Stimulated activated CD4-positive, alpha-beta T cell treated with anti-CD3 and anti-CD28 coated beads, Interleukin-15, amount 100 ng/mL, for 48 hours (primary cell): ENCODE measurements at regions not wholly inside any gene's neighbourhood (a gene's known extent, or its start where the extent isn't known, plus 50 kb on each side); places are given as distances from the start of the nearest gene placed in this dataset.
"Not testable (repeated sequence)": the region's sequence is repeated elsewhere in the genome, so short reads cannot be mapped to it uniquely, and the experiment has no call there.

Source experiments
- DNase-seq, 2 donors: peaks; one replicate each; pipeline ENCODE4 v3.0.0-alpha.2; 2020; ENCODE audit warnings: low read depth in 2 of 2

DNA sequence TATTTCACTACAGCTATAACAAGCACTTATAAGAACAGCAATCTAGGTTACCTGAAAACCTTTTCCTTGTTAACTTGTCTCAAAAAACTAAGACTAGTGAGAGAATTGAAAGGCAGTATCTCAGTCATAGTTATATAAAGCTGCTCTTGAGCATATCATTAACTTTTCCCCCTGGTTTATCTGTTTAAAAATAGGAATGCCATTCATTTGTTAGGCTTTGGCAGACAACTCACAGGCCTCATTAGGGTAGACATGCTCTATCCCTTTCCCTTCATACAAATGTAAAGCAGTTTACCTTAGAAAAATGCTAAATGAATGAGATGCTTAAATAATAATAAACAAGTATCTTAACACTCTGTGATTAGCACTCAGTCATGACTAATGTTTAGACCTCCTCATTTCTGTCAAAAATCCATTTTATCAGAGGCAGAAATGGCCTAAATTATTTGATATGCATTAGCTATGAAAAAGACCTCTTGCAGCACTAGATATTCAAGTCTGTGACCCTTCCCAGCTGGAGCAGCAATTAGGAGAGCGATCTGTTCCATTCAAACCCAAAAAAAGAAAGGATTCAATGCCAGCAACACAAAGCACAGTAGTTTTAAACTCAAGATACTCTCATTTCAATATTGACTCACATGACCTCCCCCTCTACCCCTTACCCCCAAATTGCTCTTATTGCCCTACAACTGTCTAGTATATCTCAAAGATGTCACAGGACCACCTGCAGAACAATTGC, 1578.8 kb upstream of the WWC1 start:
- DNase-seq, result no peak

DNA sequence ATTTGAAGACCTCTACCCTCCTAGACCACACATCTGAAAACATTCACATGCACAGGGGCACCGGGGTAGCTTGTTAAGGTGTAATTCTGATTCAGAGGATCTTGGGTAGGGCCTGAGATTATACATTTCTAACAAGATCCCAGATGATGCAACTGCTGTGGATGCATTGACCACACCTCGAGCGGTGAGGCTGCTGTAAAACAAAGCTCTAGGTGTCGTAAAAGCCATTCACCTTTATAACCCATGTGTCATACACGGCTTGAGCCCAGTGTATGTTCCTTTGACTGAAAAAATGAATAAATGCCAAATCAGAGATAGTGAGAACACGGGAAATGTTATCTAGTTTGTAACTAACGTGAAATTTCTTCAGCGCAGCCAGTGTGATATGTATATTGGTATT, 1578.2 kb upstream of the WWC1 start:
- no peak for DNase-seq

DNA sequence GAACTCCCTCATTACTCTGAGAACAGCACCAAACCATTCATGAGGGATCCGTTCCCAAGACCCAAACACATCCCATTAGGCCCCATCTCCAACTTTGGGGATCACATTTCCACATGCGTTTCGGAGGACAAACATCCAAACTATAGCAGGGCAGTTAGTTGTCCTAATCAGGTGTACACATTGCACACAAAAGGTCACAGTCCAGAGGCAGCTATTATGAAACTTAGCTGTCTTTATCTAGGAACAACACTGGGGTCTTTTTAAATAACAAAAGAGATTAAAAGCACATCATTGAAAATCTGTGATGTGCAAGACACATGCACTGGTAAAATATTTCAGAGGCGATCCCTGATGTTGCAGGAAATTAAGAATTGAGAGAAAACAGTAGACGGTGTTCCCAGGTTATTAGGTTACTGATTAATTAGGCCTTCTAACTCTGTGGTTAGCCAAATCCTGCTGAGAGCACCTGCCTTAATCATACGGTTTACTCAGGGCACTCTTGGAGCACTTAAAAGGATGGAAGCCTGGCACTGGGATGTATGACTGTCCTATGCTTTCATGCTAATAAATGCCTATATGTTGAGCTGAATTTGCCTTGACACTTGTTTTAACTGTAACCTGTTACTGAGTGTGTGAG, 1574.5 kb upstream of the WWC1 start:
- no peak for DNase-seq

DNA sequence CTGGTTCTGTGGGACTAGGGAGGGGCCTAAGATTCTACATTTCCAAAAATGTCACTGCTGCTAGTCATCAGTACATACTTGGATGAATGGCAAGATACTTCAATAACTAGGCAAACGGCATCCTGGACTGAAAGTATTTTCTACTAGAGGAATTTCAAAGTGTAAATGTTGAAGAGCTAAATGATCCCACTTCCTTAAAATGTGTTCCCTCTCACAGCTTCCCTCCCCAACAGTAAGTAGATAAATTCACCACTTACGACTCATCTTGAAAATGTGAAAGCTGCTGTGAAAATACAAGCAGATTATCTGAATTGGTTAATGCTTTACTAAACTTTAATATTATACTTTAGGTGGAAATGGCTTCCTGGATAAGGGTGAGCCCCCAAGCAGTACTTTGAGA, 1571.5 kb upstream of the WWC1 start:
- DNase-seq, result no peak

DNA sequence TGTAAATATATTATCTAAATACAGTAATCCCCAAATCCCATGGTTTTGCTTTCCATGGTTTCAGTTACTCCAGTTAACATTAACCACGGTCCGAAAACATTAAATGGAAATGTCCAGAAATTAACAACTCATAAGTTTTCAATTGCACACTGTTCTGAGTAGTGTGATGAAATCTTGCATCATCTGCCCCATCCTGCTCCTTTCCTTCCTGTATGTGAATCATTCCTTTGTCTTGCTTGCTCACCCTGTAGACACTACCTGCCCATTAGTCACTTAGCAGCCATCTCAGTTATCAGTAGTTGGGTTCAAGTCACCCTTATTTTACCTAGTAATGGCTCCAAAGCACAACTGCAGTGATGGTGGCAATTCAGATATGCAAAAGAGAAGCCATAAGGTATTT, 1568.5 kb upstream of the WWC1 start:
- no peak for DNase-seq

DNA sequence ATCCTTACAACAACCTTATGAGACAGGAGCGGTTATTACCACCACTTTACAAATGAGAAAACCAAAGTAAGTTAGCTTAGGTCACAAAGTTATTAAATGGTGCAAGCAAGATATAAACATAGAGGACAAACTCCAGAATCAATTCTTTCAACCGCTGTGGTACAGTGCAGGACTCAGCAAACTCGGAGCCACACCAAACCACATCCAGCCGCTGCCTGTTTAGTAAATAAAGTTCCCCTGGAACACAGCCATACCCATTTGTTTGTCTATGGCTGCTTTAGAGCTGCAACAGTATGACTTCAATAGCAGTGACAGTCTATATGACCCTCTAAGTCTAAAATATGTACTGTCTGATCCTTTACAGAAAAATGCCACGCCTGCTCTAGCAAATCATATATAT, 1567.2 kb upstream of the WWC1 start:
- DNase-seq, result no peak

DNA sequence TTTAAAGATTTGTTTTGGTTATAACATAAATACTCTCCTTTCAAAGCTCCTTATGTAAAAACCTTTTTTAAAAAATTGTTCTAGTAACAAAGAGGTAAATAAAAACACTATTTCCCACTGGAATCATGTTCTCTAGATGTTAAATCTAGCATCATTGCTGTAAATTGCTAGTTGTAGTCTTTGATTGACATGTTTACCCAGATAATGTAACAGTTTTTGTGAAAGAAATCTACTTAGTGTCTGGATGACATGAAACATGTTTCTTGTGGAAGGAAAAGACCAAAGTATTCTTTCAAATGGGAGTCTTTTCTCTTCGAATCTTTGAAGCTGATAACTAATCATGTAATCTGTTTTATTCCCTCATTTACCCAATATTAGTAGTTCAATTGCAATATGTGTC, 1565.9 kb upstream of the WWC1 start:
- DNase-seq, result no peak

DNA sequence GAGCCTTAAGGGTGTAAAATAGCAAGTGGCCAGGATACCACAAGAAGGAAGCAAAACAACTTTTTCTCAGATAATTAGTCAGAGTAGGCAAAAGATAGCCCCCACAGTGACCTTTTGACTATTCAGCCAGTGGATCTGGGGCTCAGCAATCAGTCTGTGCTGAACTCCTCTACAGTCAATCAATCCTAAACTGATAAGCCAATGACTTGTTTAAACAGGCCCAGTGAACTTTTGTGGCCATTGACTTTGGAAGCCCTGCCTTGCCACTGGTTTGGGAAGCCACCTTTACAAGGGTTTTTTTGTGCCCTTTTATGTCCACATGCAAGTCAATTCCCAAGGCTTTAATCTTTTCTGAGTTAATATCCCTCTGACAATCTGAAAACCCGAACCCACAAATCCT, 1565.0 kb upstream of the WWC1 start:
- DNase-seq, result no peak

DNA sequence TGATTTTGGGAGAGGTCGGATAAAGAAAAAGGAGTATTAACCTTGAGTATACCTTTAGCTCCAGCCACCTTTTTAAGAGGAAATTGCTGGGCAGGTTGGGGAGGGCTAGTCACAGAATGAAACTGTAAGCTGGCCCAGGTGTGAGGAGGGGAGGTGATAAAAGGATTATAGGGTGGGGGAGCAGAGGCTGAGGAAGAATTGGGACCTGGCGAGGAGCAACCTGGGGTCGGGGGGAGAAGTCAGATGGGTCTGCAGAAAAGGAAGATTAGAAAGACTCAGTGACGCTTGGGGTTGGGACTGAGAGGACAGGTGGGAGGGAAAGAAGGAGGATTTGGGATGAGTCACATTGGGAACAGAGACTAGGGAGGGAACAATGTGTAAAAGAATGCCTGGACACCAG, 1548.5 kb upstream of the WWC1 start:
- not testable (repeated sequence) for DNase-seq

DNA sequence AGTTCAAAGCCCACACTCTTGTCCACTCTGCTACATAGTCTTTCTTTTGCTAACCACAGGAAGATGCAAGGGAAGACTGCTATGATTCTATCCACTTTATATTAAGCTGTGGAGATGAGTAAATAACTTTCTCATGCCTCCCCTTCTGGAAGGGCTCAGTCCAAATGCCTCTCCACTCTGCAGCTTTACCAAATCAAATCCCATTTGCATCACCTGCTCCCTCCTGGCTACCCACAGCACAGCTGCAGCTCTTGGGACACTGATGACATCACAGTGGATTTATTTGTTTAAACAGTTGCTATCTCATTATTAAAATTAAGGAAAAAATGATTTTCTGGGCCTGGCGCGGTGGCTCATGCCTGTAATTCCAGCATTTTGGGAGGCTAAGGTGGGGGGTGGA, 1544.9 kb upstream of the WWC1 start:
- DNase-seq, result no peak

DNA sequence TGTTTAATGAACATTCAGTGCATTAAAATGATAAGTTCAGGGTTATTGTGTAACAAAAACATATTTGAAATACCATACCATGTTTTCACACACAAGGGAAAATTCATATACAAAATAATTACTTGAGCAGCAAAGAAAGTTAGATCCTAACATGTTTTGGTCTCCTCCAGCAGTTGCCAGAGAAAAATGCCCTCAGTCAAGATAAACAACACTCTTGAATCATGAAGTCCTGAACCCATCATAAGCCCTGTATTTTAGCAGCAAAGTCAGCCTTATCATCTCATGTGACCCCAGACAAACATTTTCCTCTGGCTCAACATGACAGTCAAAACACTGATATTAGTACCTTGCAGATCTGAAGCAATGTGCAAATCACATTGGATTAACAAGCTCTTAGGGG, 1541.1 kb upstream of the WWC1 start:
- DNase-seq, result no peak

DNA sequence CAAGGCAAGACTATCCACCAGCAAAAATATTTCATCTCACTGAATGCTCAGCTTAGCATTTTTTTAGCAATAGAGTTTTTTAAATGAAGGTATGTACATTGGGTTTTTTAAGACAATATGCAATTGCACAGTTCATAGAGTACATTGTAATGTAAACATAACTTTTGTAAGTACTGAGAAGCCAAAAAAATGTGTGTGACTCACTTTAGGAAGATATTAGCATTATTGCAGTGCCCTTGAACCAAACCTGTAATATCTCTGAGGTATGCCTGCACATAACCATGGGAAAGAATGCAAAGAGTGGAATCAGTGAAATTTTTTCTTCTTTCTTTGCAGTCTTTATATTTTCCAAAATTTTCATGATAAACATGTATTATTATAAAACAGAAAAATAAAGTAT, 1533.3 kb upstream of the WWC1 start:
- no peak for DNase-seq

DNA sequence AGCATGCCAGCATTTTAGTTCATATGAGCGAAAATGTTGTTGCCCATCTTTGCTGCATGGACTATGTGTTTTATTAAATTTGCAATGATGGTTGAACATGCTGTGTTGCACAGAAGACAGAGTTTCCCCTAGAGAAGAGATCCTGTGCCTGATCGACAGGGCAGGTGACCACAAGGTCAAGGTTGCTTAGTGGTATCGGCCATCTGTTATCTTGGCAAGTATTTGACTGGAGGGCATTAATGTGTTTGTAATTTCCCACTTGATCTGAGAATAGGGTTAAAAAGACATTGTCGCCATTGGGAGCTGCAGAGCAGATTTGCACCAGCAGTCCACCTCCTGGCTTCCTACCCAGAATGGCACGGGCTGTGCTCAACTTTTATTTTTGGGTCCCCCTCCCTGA, 1523.6 kb upstream of the WWC1 start:
- DNase-seq, result no peak

DNA sequence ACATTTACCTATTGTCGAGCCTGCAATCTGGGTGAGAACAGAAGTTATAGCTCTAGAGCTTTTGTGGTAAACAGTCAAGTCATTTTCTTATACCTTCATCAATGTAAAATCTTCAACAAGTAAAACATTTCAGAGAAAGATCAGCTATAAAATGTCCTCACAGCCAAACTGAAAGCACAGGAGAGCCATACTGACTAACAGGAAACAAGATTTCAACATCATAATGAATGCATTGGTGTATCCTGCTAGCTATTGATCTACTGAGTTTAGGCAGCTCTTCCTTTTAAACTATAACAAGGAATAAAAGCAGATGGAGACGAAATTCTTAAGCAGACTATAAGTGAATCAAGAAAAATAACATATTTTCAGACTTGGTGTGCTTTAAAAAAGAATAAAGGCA, 1522.9 kb upstream of the WWC1 start:
- no peak for DNase-seq

DNA sequence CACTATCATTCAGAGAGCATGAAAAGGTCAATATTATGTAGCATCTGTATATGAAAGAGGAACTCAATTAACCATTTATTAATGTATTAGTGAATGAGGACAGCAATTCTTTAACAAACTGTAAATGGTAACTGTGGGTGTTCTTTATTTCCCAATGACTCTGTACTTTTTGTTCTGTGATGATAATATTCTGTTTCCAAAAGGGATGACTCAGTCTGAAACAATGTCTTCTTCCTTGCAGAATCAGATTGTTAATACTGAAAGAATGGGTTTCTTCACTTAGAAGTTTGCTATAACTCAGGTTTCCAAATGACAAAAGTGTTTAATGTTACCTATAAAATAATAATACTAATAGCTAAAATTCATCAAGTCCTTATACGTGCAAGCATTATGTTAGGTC, 1518.7 kb upstream of the WWC1 start:
- no peak for DNase-seq

DNA sequence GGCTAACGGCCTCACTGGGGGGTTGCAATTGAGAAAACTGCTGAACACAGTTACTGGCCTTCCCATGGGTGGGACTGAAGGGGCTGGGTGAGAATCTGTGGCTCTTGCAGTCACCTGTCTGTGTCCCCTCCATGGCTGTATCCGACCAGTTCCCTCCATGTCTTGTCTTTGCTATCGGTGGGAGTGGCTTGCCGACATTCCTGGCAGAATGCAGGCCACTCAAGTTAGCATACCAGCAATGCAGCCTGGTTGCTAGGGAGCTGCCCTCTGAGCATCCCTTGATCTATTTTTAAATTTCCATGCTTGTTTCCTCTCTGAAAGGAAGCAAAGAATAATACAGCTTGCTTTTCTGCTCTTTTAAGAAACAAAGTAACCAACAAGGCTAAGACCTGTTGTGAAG, 1509.7 kb upstream of the WWC1 start:
- DNase-seq, result no peak

DNA sequence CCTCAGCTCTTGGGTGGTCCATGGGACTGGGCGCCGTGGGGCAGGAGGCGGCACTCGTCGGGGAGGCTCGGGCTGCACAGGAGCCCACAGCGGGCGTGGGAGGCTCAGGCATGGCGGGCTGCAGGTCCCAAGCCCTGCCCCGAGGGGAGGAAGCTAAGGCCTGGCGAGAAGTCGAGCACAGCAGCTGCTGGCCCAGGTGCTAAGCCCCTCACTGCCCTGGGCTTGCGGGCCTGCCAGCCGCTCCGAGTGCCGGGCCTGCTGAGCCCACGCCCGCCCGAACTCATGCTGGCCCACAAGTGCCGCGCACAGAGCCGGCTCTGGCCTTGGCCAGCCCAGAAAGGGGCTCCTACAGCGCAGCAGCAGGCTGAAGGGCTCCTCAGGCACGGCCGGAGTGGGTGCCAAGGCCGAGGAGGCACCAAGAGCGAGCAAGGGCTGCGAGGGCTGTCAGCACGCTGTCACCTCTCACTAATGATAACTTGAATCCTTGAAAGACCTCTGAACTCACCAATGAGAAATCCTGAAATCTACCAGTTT, 1506.8 kb upstream of the WWC1 start:
- no peak for DNase-seq

DNA sequence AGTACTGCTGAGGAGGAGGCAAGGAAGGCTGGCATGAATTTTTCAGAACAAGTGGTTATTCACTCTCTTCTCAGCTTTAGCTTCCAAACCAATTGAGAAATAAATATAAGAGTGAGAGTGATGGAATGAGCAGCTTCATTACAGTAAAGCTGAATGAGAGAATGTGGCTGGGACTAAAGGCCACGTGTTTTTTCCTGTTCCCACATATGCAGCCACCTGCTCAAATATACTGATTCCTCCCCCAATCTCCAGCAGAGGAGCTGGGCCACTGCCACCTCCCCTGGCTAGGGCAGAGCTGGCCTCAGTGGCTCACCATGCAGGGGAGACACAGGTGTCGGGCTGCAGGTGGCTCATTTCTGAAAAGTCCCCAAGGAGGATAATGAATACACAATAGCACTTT, 1505.3 kb upstream of the WWC1 start:
- no peak for DNase-seq

DNA sequence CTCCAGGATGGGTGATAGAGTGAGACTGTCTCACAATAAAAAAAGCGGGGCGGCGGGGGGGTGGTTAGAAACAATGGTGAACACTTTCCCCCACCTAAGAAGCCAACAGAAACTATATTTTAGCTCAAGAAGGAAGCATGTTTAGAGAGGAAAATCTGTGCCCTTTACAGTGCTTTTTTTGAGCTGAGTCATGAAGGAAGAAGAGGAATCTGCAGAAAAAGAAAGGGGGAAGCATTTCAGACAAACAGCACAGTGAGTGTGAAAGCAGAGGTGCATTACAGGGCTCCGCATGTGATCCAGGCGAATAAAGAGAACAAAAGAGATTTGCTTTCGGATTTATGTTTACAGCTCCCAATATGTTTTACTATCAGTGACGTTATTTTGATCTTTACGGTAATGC, 1504.6 kb upstream of the WWC1 start:
- no peak for DNase-seq

DNA sequence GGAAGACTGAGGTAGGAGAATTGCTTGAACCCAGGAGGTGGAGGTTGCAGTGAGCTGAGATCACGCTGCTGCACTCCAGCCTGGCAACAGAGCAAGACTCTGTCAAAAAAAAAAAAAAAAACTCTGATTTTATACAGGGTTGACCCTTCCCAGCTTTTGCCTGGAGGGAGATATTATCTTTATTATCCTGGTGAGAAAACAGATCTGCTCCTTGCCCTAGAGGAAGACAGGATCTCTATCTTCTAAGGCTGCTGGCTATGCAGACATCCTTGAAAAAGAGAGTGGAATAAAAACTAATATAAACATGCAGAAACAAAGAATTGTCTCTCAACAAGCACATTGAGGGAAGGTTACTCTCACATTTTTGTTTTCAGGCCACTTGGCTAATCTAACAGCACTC, 1503.4 kb upstream of the WWC1 start:
- DNase-seq, result no peak

DNA sequence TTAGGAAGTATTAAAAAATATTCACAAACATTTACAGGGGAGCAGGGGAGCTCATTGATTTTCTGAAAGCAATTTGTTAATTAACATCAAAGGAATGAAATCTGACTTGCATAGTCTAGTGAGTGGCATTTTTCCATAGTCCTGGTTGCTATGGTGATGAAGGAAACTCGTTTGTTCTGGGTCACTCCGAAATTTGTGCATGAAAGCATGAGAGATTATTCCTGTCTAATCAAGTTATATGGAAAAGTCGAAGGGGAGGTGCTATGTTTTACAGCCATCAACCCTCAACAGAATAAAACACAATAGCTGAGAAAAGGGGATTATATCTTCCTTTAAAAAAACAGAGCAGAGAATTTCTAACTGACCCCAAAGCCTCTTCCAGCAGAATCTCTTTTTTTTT, 1495.7 kb upstream of the WWC1 start:
- DNase-seq, result no peak

DNA sequence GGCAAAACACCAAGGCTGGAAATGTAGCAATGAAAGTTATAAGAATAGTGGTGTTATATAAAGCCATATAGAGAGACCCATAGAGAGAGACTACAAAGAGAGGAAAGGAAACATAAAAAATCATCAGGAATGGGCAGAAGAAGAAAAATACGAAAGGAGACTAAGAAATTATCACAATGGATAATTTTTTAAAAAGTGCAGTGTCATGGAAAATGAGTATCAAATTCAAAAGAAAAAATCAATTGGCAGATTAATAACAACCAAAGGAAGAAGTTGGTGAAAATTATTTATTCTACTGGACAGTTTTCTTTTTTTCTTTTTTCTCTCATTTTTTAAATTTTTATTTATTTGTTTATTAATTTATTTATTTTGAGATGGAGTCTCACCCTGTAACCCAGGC, 1488.4 kb upstream of the WWC1 start:
- no peak for DNase-seq

DNA sequence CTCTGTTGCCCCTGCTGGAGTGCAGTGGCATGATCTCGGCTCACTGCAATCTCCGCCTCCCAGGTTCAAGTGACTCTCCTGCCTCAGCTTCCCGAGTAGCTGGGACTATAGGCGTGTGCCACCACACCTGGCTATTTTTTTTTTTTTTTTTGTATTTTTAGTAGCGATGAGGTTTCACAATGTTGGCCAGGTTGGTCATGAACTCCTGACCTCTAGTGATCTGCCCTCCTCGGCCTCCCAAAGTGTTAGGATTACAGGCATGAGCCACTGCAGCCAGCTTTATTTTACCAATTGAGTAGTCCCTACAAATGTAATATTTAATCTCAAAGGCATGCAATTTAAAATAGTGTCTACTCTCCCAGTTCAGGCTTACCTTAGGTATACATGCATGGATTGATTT, 1487.2 kb upstream of the WWC1 start:
- DNase-seq, result not testable (repeated sequence)

DNA sequence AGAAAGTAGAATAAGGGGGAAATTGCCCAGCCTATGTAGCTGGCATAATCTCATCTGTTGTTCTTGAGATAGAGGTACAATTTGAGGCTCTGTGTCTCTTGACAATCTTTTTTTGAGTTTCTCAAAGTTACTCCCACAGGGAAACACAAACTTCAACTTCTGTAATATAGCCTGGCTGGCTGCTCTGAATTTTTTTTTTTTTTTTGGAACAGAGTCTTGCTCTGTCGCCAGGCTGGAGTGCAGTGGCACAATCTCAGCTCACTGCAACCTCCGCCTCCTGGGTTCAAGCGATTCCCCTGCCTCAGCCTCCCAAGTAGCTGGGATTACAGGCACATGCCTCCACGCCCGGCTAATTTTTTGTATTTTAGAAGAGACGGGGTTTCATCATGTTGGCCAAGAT, 1486.8 kb upstream of the WWC1 start:
- DNase-seq, result not testable (repeated sequence)
